ENCODE measurements at regions not wholly inside any gene's neighbourhood (a gene's known extent, or its start where the extent isn't known, plus 50 kb on each side); places are given as distances from the start of the nearest gene placed in this dataset.
A peak's percentile ranks its signal among the peaks of the same experiment; 100 is the strongest.

DNA sequence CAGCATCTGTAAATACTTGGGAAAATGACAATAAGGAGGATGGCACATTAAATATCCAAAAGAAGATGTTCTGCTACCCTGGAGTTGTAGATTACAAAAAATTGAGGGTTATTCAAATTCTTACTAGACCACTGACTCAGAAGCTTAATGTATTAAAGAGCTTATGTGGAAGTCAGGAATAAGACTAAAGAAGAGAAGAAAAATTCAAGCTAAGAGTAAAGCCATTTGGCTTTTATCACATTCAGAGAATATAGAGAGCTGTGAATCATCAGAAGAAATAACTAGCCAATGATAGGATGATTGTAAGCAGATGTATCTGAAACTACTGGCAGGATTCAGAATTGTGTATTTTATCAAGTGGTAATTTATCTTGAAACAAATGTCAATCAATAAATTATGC lies 237.0 kb downstream of the TBX15 start:
- no peak for DNase-seq (ENCODE audit: low read depth)
- TF ChIP-seq CTCF (IDR thresholded peaks at IDR 0.05; ENCODE audit: control insufficient read depth, insufficient read depth, low read depth, low read length, missing control alignments) = no peak

GRCh38 chr1:118744420-118744819 lies 243.7 kb downstream of the TBX15 start:
- no peak for DNase-seq (ENCODE audit: low read depth)
- H3K4me3 ChIP-seq (ENCODE audit: control insufficient read depth, low read depth, low read length) = no peak overlapping the region
- no peak for TF ChIP-seq CTCF (IDR thresholded peaks at IDR 0.05; ENCODE audit: control insufficient read depth, insufficient read depth, low read depth, low read length, missing control alignments)

More for the DNA sequence above, 237.0 kb downstream of the TBX15 start:
- no peak overlapping the region for H3K4me3 ChIP-seq (ENCODE audit: control insufficient read depth, low read depth, low read length)

DNA sequence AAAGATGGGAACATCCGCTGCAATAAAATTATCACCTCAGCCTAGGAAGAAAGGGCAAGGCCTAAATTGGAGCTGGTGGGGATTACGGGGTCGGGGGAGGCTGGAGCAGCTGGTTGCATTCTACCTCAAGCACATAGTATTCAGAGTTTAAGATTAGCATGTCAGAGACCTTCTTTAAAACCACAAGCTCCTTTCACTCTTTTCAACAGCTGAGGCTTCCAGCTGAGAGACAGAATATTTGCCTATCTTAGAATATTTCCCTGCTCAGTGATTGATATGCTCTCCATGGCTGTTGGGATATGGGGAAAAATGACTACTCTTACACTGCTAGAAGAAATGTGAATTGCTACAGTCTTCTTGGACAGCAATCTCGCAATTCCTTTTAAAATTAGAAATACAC lies 248.6 kb downstream of the TBX15 start:
- no peak for DNase-seq (ENCODE audit: low read depth)
- H3K4me3 ChIP-seq (ENCODE audit: control insufficient read depth, low read depth, low read length) = no peak overlapping the region
- TF ChIP-seq CTCF (IDR thresholded peaks at IDR 0.05; ENCODE audit: control insufficient read depth, insufficient read depth, low read depth, low read length, missing control alignments) = no peak

DNA sequence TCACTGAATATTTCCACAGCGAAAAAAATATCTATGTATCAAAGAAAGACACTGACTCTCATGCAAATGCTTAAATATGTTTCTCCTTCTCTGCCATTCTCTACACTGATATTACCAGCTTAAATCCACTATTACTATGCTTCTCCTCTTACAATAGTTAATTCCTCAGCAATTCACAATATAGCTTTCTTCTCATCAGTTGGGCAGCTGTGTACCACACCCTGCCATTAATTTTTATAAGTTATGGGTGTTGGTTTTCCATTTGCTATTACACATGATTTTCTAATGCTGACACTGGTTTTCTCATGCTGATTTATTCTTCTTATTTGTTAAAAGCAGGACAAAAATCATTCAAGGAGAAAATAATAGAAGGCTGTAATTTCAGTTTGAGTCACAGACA lies 251.8 kb downstream of the TBX15 start:
- TF ChIP-seq CTCF (IDR thresholded peaks at IDR 0.05; ENCODE audit: control insufficient read depth, insufficient read depth, low read depth, low read length, missing control alignments) = no peak
- H3K4me3 ChIP-seq (ENCODE audit: control insufficient read depth, low read depth, low read length) = no peak overlapping the region
- no peak for DNase-seq (ENCODE audit: low read depth)

- DNase-seq (ENCODE audit: low read depth) = no peak
- H3K4me3 ChIP-seq (ENCODE audit: control insufficient read depth, low read depth, low read length) = no peak overlapping the region
- TF ChIP-seq CTCF (IDR thresholded peaks at IDR 0.05; ENCODE audit: control insufficient read depth, insufficient read depth, low read depth, low read length, missing control alignments) = no peak
Measured at GRCh38 chr1:118717893-118718292, 270.2 kb downstream of the TBX15 start.

DNA sequence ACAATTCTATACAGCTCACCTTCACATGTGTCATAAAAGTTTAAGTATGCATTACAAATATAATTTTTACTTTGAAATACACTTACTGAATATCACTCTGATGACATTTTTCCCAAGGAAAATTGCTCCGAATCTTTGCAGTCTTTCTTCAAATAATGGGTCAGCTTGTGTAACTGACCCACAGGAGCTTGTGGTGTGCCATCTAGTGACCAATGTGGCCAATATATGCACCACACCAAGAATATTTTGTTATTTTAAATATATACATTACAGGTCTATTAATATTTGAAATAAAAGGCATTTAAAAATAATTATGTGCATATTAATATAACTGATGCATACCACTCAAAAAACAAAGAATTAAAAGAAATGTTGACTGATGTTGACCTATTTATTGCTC lies 271.4 kb downstream of the TBX15 start:
- H3K4me3 ChIP-seq (ENCODE audit: control insufficient read depth, low read depth, low read length) = no peak overlapping the region
- peak; percentile 31 for TF ChIP-seq CTCF (IDR thresholded peaks at IDR 0.05; ENCODE audit: control insufficient read depth, insufficient read depth, low read depth, low read length, missing control alignments)
- DNase-seq (ENCODE audit: low read depth) = no peak

DNA sequence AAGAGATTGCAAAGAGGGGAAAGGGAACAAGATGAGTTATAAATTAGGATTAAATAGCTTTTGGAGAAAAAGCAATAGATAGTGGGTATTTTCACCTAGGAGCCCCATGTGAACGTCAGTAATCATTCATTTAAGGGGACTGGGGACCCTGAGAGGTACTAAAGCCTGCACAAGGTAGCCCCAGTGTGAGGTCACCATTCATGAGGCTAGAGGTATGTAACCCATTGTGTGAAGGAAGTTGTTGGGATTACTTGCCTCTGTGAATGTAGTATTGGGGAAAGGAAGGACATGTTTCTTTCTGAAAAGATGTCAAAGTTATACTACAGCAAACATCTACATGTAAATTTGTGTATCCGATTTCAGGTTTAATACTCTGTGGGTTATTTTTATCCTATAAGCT lies 276.8 kb downstream of the TBX15 start:
- no peak overlapping the region for H3K4me3 ChIP-seq (ENCODE audit: control insufficient read depth, low read depth, low read length)
- TF ChIP-seq CTCF (IDR thresholded peaks at IDR 0.05; ENCODE audit: control insufficient read depth, insufficient read depth, low read depth, low read length, missing control alignments) = no peak

More for the DNA sequence above, 276.8 kb downstream of the TBX15 start:
- no peak for DNase-seq (ENCODE audit: low read depth)
